Right lobe of liver (tissue), 6 donors: ENCODE measurements at regions not wholly inside any gene's neighbourhood (a gene's known extent, or its start where the extent isn't known, plus 50 kb on each side); places are given as distances from the start of the nearest gene placed in this dataset.

Source experiments
- ATAC-seq, 4 donors: fragments of 200-7000 bp; cut with Tn5 transposase; one replicate each; pipeline ENCODE4 v1.9.1; 2020; ENCODE audit warnings: mild to moderate bottlenecking in 4 of 4, moderate library complexity in 4 of 4
- DNase-seq, 3 donors: peaks; one replicate each; pipeline ENCODE4 v3.0.0-alpha.2; 2020
- H3K27ac ChIP-seq, 3 donors: fragments of 200-600 bp; one replicate each; pipeline ENCODE4 v1.8.0; 2022
- H3K27me3 ChIP-seq, 2 donors: fragments of 200-600 bp; one replicate each; pipeline ENCODE4 v1.8.0; 2022
- H3K36me3 ChIP-seq, 4 donors: fragments of 200-600 bp; sonication (generic) in 1 of 4; one replicate each; pipeline versions ENCODE4 v1.5.1 to v1.8.0; 2017 to 2022; ENCODE audit warnings: control low read depth in 1 of 4
- H3K4me1 ChIP-seq, 4 donors: fragments of 200-600 bp; sonication (generic) in 1 of 4; one replicate each; pipeline versions ENCODE4 v1.5.1 to v1.8.0; 2017 to 2022; ENCODE audit warnings: control low read depth in 1 of 4
- H3K4me3 ChIP-seq, 3 donors: fragments of 200-600 bp; one replicate each; pipeline ENCODE4 v1.8.0; 2022
- H3K9me3 ChIP-seq, 4 donors: fragments of 200-600 bp; sonication (generic) in 1 of 4; one replicate each; pipeline versions ENCODE4 v1.5.1 to v1.8.0; 2017 to 2022; ENCODE audit warnings: control low read depth in 1 of 4
- POLR2A ChIP-seq: fragments of 450-650 bp; IDR thresholded peaks from one replicate; pipeline ENCODE4 v1.6.1; 2017; ENCODE audit warnings: antibody characterized with exemption, mild to moderate bottlenecking
- WGBS: methylation state at CpG from one replicate; pipeline ENCODE4 v1.1.6; 2018; ENCODE audit warnings: low coverage, low lambda C conversion rate; ENCODE audit not compliant: insufficient coverage; ENCODE audit errors: missing lambda C conversion rate; 5-methylcytosine and 5-hydroxymethylcytosine counted together
- intact Hi-C, 2 donors: fragments of 100-400 bp; cut with DNase I; formaldehyde crosslinking; loops; one replicate each; pipeline versions ENCODE4 v1.11.2 to v1.14.1; 2022
- TF ChIP-seq, protein P1 (sequence below), 4 donors: fragments of 200-600 bp in 3 of 4; fragments of 450-650 bp in 1 of 4; IDR thresholded peaks; one replicate each; pipeline versions ENCODE4 v1.5.1 to v1.8.0; 2016 to 2022; ENCODE audit warnings: antibody characterized with exemption in 4 of 4, mild to moderate bottlenecking in 2 of 4
- donor health status: DM: no; HTN: yes; CAD: no.
- donor health status: DM: no; HTN: no; CAD: no.
- donor health status: DM: no; HTN: no; CAD: no.
- donor health status: DM: no; HTN: yes; CAD: no.
- donor health status: DM: no; HTN: yes; CAD: no.

DNA sequence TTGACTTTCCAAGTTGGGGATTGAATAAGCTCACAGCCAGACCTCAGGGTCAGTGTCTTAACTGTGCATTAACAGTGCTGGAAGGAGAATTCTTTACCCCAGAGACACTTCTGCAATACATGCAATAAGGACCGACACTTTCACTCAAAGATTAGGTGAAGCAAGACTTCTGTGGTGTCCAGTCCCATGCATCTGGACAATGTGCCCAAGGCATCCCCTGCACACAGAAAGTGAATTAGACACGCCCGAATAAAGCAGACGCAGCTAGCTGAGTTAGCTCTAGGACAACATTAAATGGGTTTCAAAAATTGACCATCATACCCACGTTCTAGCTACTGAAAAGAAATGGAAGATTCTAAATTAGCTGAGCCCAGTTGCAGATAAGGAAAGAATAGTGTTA lies 223.9 kb upstream of the NR2F2 start:
- H3K4me3 ChIP-seq = no peak overlapping the region
- no peaks in the 10 kb centered on the region for H3K4me1 ChIP-seq
- no peaks in the 10 kb centered on the region for H3K27me3 ChIP-seq
- no peaks in the 10 kb centered on the region for H3K9me3 ChIP-seq
- WGBS = 52% methylated on average over 3 of the region's 5 CpGs
- no peak for TF ChIP-seq POLR2A
- TF ChIP-seq, protein P1, sequence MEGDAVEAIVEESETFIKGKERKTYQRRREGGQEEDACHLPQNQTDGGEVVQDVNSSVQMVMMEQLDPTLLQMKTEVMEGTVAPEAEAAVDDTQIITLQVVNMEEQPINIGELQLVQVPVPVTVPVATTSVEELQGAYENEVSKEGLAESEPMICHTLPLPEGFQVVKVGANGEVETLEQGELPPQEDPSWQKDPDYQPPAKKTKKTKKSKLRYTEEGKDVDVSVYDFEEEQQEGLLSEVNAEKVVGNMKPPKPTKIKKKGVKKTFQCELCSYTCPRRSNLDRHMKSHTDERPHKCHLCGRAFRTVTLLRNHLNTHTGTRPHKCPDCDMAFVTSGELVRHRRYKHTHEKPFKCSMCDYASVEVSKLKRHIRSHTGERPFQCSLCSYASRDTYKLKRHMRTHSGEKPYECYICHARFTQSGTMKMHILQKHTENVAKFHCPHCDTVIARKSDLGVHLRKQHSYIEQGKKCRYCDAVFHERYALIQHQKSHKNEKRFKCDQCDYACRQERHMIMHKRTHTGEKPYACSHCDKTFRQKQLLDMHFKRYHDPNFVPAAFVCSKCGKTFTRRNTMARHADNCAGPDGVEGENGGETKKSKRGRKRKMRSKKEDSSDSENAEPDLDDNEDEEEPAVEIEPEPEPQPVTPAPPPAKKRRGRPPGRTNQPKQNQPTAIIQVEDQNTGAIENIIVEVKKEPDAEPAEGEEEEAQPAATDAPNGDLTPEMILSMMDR (IDR thresholded peaks at IDR 0.05) = no peak
- no peak for ATAC-seq
- H3K27ac ChIP-seq = no peak overlapping the region
- H3K36me3 ChIP-seq = no peaks in the 10 kb centered on the region
- DNase-seq = no peak
- intact Hi-C loops = no loop called here

GRCh38 chr15:96107916-96108315 lies 222.6 kb upstream of the NR2F2 start:
- TF ChIP-seq POLR2A = no peak
- TF ChIP-seq, protein P1 (IDR thresholded peaks at IDR 0.05) = no peak
- DNase-seq (no peak), ATAC-seq (no peak)
- no peaks in the 10 kb centered on the region for H3K36me3 ChIP-seq
- no peaks in the 10 kb centered on the region for H3K4me1 ChIP-seq
- no peaks in the 10 kb centered on the region for H3K9me3 ChIP-seq
- intact Hi-C loops = no loop called here
- WGBS = 67% methylated on average over 2 of the region's 2 CpGs
- no peaks in the 10 kb centered on the region for H3K27me3 ChIP-seq
- no peak overlapping the region for H3K4me3 ChIP-seq
- H3K27ac ChIP-seq = no peak overlapping the region

DNA sequence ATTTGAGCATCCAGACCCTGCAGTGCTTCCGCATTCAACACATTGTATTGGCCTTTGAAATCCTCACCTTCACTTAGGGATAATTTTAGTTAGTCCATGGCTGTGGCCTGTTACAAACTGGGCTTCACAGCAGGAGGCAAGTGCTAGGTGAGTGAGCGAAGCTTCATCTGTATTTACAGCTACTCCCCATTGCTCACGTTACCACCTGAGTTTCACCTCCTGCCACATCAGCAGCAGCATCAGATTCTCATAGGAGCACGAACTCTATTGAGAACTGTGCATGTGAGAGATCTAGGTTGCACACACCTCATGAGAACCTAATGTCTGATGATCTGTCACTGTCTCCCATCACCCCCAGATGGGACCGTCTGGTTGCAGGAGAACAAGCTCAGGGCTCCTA lies 222.1 kb upstream of the NR2F2 start:
- ATAC-seq (no peak), DNase-seq (no peak)
- no peak overlapping the region for H3K4me3 ChIP-seq
- intact Hi-C loops = no loop called here
- WGBS = 82% methylated on average over 5 of the region's 5 CpGs
- TF ChIP-seq POLR2A = no peak
- TF ChIP-seq, protein P1 (IDR thresholded peaks at IDR 0.05) = no peak
- H3K27me3 ChIP-seq = no peaks in the 10 kb centered on the region
- H3K36me3 ChIP-seq = no peaks in the 10 kb centered on the region
- no peak overlapping the region for H3K27ac ChIP-seq
- no peaks in the 10 kb centered on the region for H3K9me3 ChIP-seq
- no peaks in the 10 kb centered on the region for H3K4me1 ChIP-seq

- Histone ChIP-seq H3K4me3 (no peak overlapping the region), H3K9me3 (no peaks in the 10 kb centered on the region), H3K27me3 (no peaks in the 10 kb centered on the region), H3K36me3 (no peaks in the 10 kb centered on the region), H3K27ac (no peak overlapping the region), H3K4me1 (no peaks in the 10 kb centered on the region)
- 83% methylated on average over 1 of the region's 5 CpGs for WGBS
- intact Hi-C loops = no loop called here
- no peak for TF ChIP-seq POLR2A
- TF ChIP-seq, protein P1 (IDR thresholded peaks at IDR 0.05) = no peak
- DNase-seq = no peak
- no peak for ATAC-seq
These were observed 220.7 kb upstream of the NR2F2 start for GRCh38 chr15:96109820-96110219.

DNA sequence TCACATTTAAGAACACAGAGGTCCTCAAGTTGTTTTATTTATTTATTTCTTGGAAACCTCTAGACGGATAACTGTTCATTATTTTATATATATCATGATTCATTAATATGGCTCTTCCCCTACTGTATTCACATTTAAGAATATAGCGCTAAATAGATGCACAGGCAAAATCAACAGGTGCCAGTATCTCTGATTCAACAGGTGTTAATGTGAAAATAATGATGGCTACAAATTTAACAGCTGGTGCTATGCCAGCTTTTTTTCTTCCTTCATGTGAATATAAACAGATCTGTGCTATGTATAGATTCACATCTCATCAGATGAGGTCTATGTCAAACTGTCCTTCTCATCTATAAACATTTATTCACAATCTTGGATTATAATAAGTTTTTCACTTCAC lies 218.5 kb upstream of the NR2F2 start:
- 94% methylated on average over 2 of the region's 2 CpGs for WGBS
- DNase-seq = no peak
- TF ChIP-seq, protein P1 (IDR thresholded peaks at IDR 0.05) = no peak
- TF ChIP-seq POLR2A = no peak
- Histone ChIP-seq H3K9me3 (no peaks in the 10 kb centered on the region), H3K4me1 (no peaks in the 10 kb centered on the region), H3K4me3 (no peak overlapping the region), H3K36me3 (no peaks in the 10 kb centered on the region), H3K27me3 (no peaks in the 10 kb centered on the region), H3K27ac (no peak overlapping the region)
- no peak for ATAC-seq
- intact Hi-C loops = no loop called here
